ENCODE measurements at regions not wholly inside any gene's neighbourhood (a gene's known extent, or its start where the extent isn't known, plus 50 kb on each side); places are given as distances from the start of the nearest gene placed in this dataset.

DNA sequence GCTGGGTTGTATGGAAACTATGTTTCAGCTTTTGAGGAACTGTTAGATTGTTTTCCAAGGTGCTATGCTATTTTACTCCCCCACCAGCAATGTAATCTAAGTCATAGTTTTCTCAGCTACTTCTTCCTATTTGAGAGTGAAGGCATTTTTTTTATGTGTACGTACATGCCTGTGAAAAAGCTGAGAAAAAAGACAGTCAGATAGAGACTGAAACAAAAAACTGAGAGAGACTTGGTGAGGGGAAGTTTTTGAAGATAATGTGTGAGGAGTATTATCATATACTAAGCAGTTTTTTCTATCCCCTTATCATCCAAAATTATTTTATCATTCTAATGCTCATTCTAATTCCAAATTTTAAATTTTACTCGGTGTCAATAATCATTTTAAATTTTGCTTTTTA lies 780.0 kb downstream of the BCKDHB start:
- TF ChIP-seq ZBTB26 (tag by site-specific recombination; optimal IDR thresholded peaks at IDR 0.05) (no peak), YY1 (tag by site-specific recombination; IDR thresholded peaks at IDR 0.05) (no peak), OVOL3 (tag by site-specific recombination; IDR thresholded peaks at IDR 0.05) (no peak)
- TF ChIP-seq, protein P1, sequence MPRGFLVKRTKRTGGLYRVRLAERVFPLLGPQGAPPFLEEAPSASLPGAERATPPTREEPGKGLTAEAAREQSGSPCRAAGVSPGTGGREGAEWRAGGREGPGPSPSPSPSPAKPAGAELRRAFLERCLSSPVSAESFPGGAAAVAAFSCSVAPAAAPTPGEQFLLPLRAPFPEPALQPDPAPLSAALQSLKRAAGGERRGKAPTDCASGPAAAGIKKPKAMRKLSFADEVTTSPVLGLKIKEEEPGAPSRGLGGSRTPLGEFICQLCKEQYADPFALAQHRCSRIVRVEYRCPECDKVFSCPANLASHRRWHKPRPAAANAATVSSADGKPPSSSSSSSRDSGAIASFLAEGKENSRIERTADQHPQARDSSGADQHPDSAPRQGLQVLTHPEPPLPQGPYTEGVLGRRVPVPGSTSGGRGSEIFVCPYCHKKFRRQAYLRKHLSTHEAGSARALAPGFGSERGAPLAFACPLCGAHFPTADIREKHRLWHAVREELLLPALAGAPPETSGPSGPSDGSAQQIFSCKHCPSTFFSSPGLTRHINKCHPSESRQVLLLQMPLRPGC (tag by site-specific recombination; IDR thresholded peaks at IDR 0.05) = no peak
